Gastroesophageal sphincter (tissue), 3 donors: ENCODE measurements at regions not wholly inside any gene's neighbourhood (a gene's known extent, or its start where the extent isn't known, plus 50 kb on each side); places are given as distances from the start of the nearest gene placed in this dataset.

Source experiments
- POLR2A ChIP-seq, 2 donors: fragments of 450-650 bp; IDR thresholded peaks; one replicate each; pipeline ENCODE4 v1.6.1; 2017; ENCODE audit warnings: antibody characterized with exemption in 2 of 2, mild to moderate bottlenecking in 2 of 2, moderate library complexity in 1 of 2
- POLR2AphosphoS5 ChIP-seq: sonication (generic); formaldehyde crosslinking; IDR thresholded peaks from one replicate; pipeline ENCODE4 v1.6.1; 2017; ENCODE audit warnings: antibody characterized with exemption
- TF ChIP-seq, protein P1 (sequence below), 4 experiments: fragments of 200-600 bp in 2 of 4; fragments of 450-650 bp in 2 of 4; sonication (generic) in 1 of 4; IDR thresholded peaks; one replicate each; pipeline ENCODE4 v1.5.1; 2017 to 2019; ENCODE audit warnings: antibody characterized with exemption in 4 of 4, mild to moderate bottlenecking in 2 of 4, moderate library complexity in 2 of 4

DNA sequence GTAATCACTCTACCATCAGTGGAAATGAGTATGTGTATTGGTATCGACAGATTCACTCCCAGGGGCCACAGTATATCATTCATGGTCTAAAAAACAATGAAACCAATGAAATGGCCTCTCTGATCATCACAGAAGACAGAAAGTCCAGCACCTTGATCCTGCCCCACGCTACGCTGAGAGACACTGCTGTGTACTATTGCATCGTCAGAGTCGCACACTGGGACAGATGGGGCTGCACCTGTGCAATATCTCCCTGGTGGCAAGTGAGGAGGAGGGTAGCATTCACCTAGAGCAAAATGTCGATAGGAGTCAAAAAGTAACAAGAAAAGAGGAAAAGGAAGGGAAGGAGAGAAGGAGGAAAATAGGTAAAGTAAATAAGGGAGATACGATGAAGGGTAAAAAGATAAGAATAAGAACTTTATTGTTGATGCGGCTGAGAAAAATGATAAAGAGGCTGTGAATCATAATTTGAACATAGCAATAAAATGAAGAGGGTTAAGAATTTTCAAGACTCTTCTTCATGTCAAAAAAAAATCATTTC, 450.5 kb upstream of the OR4E1 start:
- TF ChIP-seq POLR2AphosphoS5 (no peak), POLR2A (IDR thresholded peaks at IDR 0.05) (no peak)
- TF ChIP-seq, protein P1, sequence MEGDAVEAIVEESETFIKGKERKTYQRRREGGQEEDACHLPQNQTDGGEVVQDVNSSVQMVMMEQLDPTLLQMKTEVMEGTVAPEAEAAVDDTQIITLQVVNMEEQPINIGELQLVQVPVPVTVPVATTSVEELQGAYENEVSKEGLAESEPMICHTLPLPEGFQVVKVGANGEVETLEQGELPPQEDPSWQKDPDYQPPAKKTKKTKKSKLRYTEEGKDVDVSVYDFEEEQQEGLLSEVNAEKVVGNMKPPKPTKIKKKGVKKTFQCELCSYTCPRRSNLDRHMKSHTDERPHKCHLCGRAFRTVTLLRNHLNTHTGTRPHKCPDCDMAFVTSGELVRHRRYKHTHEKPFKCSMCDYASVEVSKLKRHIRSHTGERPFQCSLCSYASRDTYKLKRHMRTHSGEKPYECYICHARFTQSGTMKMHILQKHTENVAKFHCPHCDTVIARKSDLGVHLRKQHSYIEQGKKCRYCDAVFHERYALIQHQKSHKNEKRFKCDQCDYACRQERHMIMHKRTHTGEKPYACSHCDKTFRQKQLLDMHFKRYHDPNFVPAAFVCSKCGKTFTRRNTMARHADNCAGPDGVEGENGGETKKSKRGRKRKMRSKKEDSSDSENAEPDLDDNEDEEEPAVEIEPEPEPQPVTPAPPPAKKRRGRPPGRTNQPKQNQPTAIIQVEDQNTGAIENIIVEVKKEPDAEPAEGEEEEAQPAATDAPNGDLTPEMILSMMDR (IDR thresholded peaks at IDR 0.05) = no peak
